SK-N-SH (cell line): ENCODE measurements at regions not wholly inside any gene's neighbourhood (a gene's known extent, or its start where the extent isn't known, plus 50 kb on each side); places are given as distances from the start of the nearest gene placed in this dataset.

ENCODE experiments used
- CTCF ChIA-PET: fragments of 300-600, 350-600 bp; formaldehyde crosslinking; extraction: SDS; loops from one replicate; lab custom pipeline; 2021; lab: Yijun Ruan, JAX
- POLR2A ChIA-PET: fragments of 350-600 bp; sonication (Branson Sonifier 250); formaldehyde crosslinking; extraction: SDS; loops from one replicate; lab custom pipeline; 2020; ENCODE audit warnings: antibody characterized with exemption, inconsistent platforms; lab: Yijun Ruan, JAX
- DNase-seq: peaks from one replicate; pipeline ENCODE4 v3.0.0; 2012
- H2AFZ ChIP-seq: fragments of 200-600 bp; sonication (generic); 2 replicates; pipeline ENCODE4 v1.8.1; 2016; ENCODE audit warnings: antibody characterized with exemption, mild to moderate bottlenecking, low read depth
- H3F3A ChIP-seq: fragments of 200-600 bp; sonication (generic); replicated peaks from 2 replicates; pipeline ENCODE3; 2016; ENCODE audit warnings: antibody characterized with exemption, mild to moderate bottlenecking; ENCODE audit not compliant: insufficient read depth
- H3K27ac ChIP-seq, 2 experiments: fragments of 200-500 bp in 1 of 2; fragments of 200-600 bp in 1 of 2; sonication (Bioruptor generic) in 1 of 2; sonication (generic), shearing (Covaris generic) in 1 of 2; 2 replicates each; pipeline versions ENCODE4 v1.5.1 to v1.6.1; 2014 to 2016; ENCODE audit warnings: low read depth in 2 of 2, inconsistent platforms in 1 of 2, low read length in 1 of 2, mild to moderate bottlenecking in 1 of 2, mixed read lengths in 1 of 2
- H3K27me3 ChIP-seq: fragments of 200-600 bp; sonication (generic), shearing (Covaris generic); 2 replicates; pipeline ENCODE4 v1.6.1; 2016; ENCODE audit warnings: mixed run types; ENCODE audit not compliant: insufficient read depth
- H3K36me3 ChIP-seq, 2 experiments: fragments of 200-500 bp in 1 of 2; fragments of 200-600 bp in 1 of 2; sonication (Bioruptor generic) in 1 of 2; sonication (generic) in 1 of 2; replicated peaks in 1 of 2; 2 replicates each; pipeline versions ENCODE3 to v1.5.1; 2014 to 2016; ENCODE audit warnings: low read length in 1 of 2, mild to moderate bottlenecking in 1 of 2; ENCODE audit not compliant: insufficient read depth in 2 of 2, control insufficient read depth in 1 of 2
- H3K4me1 ChIP-seq, 2 experiments: fragments of 200-500 bp in 1 of 2; fragments of 200-600 bp in 1 of 2; sonication (Bioruptor generic) in 1 of 2; sonication (generic), shearing (Covaris generic) in 1 of 2; 2 replicates each; pipeline versions ENCODE4 v1.5.1 to v1.6.1; 2014 to 2016; ENCODE audit warnings: low read depth in 1 of 2, low read length in 1 of 2, mixed run types in 1 of 2; ENCODE audit not compliant: insufficient read depth in 2 of 2, control insufficient read depth in 1 of 2
- H3K4me2 ChIP-seq: fragments of 200-600 bp; sonication (generic), shearing (Covaris generic); 2 replicates; pipeline ENCODE4 v1.6.1; 2017; ENCODE audit warnings: mixed run types
- H3K4me3 ChIP-seq, 2 experiments: fragments of 200-500 bp in 1 of 2; fragments of 200-600 bp in 1 of 2; sonication (Bioruptor generic) in 1 of 2; sonication (generic), shearing (Covaris generic) in 1 of 2; 2 replicates each; pipeline versions ENCODE4 v1.5.1 to v1.8.1; 2014 to 2016; ENCODE audit warnings: low read depth in 2 of 2, inconsistent platforms in 1 of 2, low read length in 1 of 2, mild to moderate bottlenecking in 1 of 2, mixed read lengths in 1 of 2, moderate library complexity in 1 of 2
- H3K79me2 ChIP-seq: fragments of 200-600 bp; sonication (generic); 2 replicates; pipeline ENCODE4 v1.8.1; 2017; ENCODE audit warnings: mild to moderate bottlenecking; ENCODE audit not compliant: insufficient read depth
- H3K9ac ChIP-seq: fragments of 200-600 bp; sonication (generic); 2 replicates; pipeline ENCODE4 v1.6.1; 2017; ENCODE audit warnings: mixed run types
- H3K9me2 ChIP-seq: fragments of 200-600 bp; sonication (generic); 2 replicates; pipeline ENCODE4 v1.6.1; 2017; ENCODE audit warnings: mixed run types
- H3K9me3 ChIP-seq: fragments of 200-600 bp; sonication (generic); 2 replicates; pipeline ENCODE4 v1.6.1; 2017; ENCODE audit warnings: mixed run types, mild to moderate bottlenecking, moderate library complexity
- H4K20me1 ChIP-seq: fragments of 200-600 bp; sonication (generic); 2 replicates; pipeline ENCODE4 v1.6.1; 2017; ENCODE audit warnings: mild to moderate bottlenecking, mixed run types; ENCODE audit not compliant: insufficient read depth
- CHD2 ChIP-seq: fragments of 150-350 bp; IDR thresholded peaks from 2 replicates; pipeline ENCODE4 v1.6.1; 2018; ENCODE audit warnings: low read length; ENCODE audit not compliant: partially characterized antibody
- EP300 ChIP-seq, 2 experiments: IDR thresholded peaks; 2 replicates each; pipeline versions ENCODE4 v1.4.0 to v1.6.1; 2012; ENCODE audit warnings: borderline replicate concordance in 1 of 2, low read depth in 1 of 2, low read length in 1 of 2
- EZH2phosphoT487 ChIP-seq: fragments of 200-600 bp; sonication (generic); IDR thresholded peaks from 2 replicates; pipeline ENCODE4 v1.6.1; 2017; ENCODE audit warnings: low read depth, mixed run types, mild to moderate bottlenecking, antibody characterized with exemption, moderate library complexity, borderline replicate concordance
- FOSL2 ChIP-seq: IDR thresholded peaks from 2 replicates; pipeline ENCODE4 v1.4.0; 2012; ENCODE audit warnings: low read depth, mild to moderate bottlenecking, moderate library complexity, borderline replicate concordance
- FOXJ3 ChIP-seq: sonication (generic); formaldehyde crosslinking; IDR thresholded peaks from 2 replicates; pipeline ENCODE4 v1.5.1; 2020; ENCODE audit warnings: mild to moderate bottlenecking, missing genetic modification reagents
- JUND ChIP-seq: IDR thresholded peaks from 2 replicates; pipeline ENCODE4 v1.4.0; 2012
- MEF2A ChIP-seq: IDR thresholded peaks from 2 replicates; pipeline ENCODE4 v1.4.0; 2012; ENCODE audit warnings: low read depth, borderline replicate concordance
- MXI1 ChIP-seq: IDR thresholded peaks from 2 replicates; pipeline ENCODE4 v1.6.1; 2012; ENCODE audit warnings: mild to moderate bottlenecking, low read depth, low read length, improper control_type of control experiment
- NFIC ChIP-seq: IDR thresholded peaks from 2 replicates; pipeline ENCODE4 v1.4.0; 2012; ENCODE audit warnings: borderline replicate concordance
- NRF1 ChIP-seq: IDR thresholded peaks from 2 replicates; pipeline ENCODE4 v1.6.1; 2012; ENCODE audit warnings: low read depth, mild to moderate bottlenecking, low read length
- REST ChIP-seq: IDR thresholded peaks from 2 replicates; pipeline ENCODE4 v1.6.1; 2012; ENCODE audit warnings: mild to moderate bottlenecking, low read depth, low read length, moderate library complexity
- RFX5 ChIP-seq: IDR thresholded peaks from 2 replicates; pipeline ENCODE4 v1.6.1; 2012; ENCODE audit warnings: mild to moderate bottlenecking, improper control_type of control experiment, low read length
- SMC3 ChIP-seq: IDR thresholded peaks from 2 replicates; pipeline ENCODE4 v1.6.1; 2012; ENCODE audit warnings: low read depth, low read length, improper control_type of control experiment
- TAF1 ChIP-seq: IDR thresholded peaks from 2 replicates; pipeline ENCODE4 v1.6.1; 2012; ENCODE audit warnings: low read depth, mild to moderate bottlenecking, low read length, moderate library complexity, borderline replicate concordance
- USF1 ChIP-seq: IDR thresholded peaks from 2 replicates; pipeline ENCODE4 v1.4.0; 2012; ENCODE audit warnings: low read depth, borderline replicate concordance
- WGBS: methylation state at CpG from one replicate; pipeline ENCODE4 v1.1.6; 2017; ENCODE audit warnings: low lambda C conversion rate; 5-methylcytosine and 5-hydroxymethylcytosine counted together
- TF ChIP-seq, protein P1 (sequence below): fragments of 200-600 bp; sonication (generic); IDR thresholded peaks from 2 replicates; pipeline ENCODE4 v1.6.1; 2017; ENCODE audit warnings: antibody characterized with exemption, mild to moderate bottlenecking, moderate library complexity
- TF ChIP-seq, protein P2 (sequence below): fragments of 150-350 bp; IDR thresholded peaks from 2 replicates; pipeline ENCODE4 v1.6.1; 2017; ENCODE audit warnings: antibody characterized with exemption, low read length, low read depth, borderline replicate concordance

DNA sequence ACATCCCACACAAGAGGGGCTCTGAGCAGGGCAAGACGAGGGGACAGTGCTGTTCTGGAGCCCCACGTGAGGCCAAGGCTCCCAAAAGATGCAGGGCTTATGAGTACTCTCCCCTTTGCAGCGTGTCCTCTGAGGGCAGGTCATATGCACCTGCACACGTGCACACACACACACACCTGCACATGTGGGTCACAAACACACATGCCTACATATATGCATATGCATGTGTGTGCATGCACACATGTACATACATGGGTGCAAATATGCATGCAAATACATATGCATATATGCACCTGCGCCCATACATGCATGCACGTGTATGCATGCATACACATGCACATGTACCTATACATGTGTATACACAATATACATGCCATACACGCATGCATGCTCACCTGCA is 197.9 kb downstream of the NPHP4 start:
- no peak overlapping the region for H2AFZ ChIP-seq
- H3K27ac ChIP-seq, result no peak overlapping the region
- DNase-seq, result no peak
- no peak overlapping the region for H3K4me3 ChIP-seq
- no peaks in the 10 kb centered on the region for H3K9me3 ChIP-seq
- H3K27me3 ChIP-seq, result no peaks in the 10 kb centered on the region
- H3K79me2 ChIP-seq, result no peaks in the 10 kb centered on the region
- H3K4me2 ChIP-seq, result no peak overlapping the region
- TF ChIP-seq FOSL2 (no peak), JUND (no peak), SMC3 (no peak), REST (no peak), CHD2 (no peak), FOXJ3 (CRISPR knock-in tag) (no peak), NFIC (no peak), MXI1 (no peak), EP300 (IDR thresholded peaks at IDR 0.05; ENCODE audit: borderline replicate concordance in 1 of 2, low read depth in 1 of 2, low read length in 1 of 2) (no peak), USF1 (no peak), MEF2A (no peak), TAF1 (no peak), RFX5 (no peak), EZH2phosphoT487 (no peak), NRF1 (no peak)
- TF ChIP-seq, protein P1, sequence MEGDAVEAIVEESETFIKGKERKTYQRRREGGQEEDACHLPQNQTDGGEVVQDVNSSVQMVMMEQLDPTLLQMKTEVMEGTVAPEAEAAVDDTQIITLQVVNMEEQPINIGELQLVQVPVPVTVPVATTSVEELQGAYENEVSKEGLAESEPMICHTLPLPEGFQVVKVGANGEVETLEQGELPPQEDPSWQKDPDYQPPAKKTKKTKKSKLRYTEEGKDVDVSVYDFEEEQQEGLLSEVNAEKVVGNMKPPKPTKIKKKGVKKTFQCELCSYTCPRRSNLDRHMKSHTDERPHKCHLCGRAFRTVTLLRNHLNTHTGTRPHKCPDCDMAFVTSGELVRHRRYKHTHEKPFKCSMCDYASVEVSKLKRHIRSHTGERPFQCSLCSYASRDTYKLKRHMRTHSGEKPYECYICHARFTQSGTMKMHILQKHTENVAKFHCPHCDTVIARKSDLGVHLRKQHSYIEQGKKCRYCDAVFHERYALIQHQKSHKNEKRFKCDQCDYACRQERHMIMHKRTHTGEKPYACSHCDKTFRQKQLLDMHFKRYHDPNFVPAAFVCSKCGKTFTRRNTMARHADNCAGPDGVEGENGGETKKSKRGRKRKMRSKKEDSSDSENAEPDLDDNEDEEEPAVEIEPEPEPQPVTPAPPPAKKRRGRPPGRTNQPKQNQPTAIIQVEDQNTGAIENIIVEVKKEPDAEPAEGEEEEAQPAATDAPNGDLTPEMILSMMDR, result no peak
- TF ChIP-seq, protein P2, sequence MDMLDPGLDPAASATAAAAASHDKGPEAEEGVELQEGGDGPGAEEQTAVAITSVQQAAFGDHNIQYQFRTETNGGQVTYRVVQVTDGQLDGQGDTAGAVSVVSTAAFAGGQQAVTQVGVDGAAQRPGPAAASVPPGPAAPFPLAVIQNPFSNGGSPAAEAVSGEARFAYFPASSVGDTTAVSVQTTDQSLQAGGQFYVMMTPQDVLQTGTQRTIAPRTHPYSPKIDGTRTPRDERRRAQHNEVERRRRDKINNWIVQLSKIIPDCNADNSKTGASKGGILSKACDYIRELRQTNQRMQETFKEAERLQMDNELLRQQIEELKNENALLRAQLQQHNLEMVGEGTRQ, result no peak
- no peaks in the 10 kb centered on the region for H4K20me1 ChIP-seq
- H3K36me3 ChIP-seq, result no peaks in the 10 kb centered on the region
- no peak overlapping the region for H3K9ac ChIP-seq
- POLR2A ChIA-PET, result no interaction called here
- H3K9me2 ChIP-seq, result no peaks in the 10 kb centered on the region
- peaks cover 0 to 9% of the 10 kb centered on the region in 2 experiments; a peak in 1 of 4 replicates for H3K4me1 ChIP-seq
- no peaks in the 10 kb centered on the region for H3F3A ChIP-seq
- CTCF ChIA-PET, result no interaction called here
- WGBS, result 18% methylated on average over 7 of the region's 7 CpGs
